GM19023 (cell line): ENCODE measurements at regions not wholly inside any gene's neighbourhood (a gene's known extent, or its start where the extent isn't known, plus 50 kb on each side); places are given as distances from the start of the nearest gene placed in this dataset.

Experiments used
- ATAC-seq: cut with Tn5 transposase; IDR thresholded peaks from one replicate; pipeline ENCODE4 v1.9.1; 2021; ENCODE audit warnings: mild to moderate bottlenecking, moderate library complexity; ENCODE audit not compliant: unreplicated experiment

- no peak for ATAC-seq
Measured at GRCh38 chr17:68182011-68182306, 65.9 kb upstream of the AMZ2 start.

- ATAC-seq = no peak
Measured at GRCh38 chr17:68182940-68183551, 64.8 kb upstream of the AMZ2 start.

- no peak for ATAC-seq
Measured at GRCh38 chr17:68184141-68184571, 63.7 kb upstream of the AMZ2 start.

GRCh38 chr17:68184816-68185436, 62.9 kb upstream of the AMZ2 start:
- ATAC-seq = peak; percentile 56

- ATAC-seq = no peak
Measured at GRCh38 chr17:68185820-68186219, 62.0 kb upstream of the AMZ2 start.

GRCh38 chr17:68190495-68190894, 57.3 kb upstream of the AMZ2 start:
- ATAC-seq = no peak

- ATAC-seq = no peak
Measured at GRCh38 chr17:68195667-68196393, 52.0 kb upstream of the AMZ2 start.

- no peak for ATAC-seq
Measured at GRCh38 chr17:68196394-68197090, 51.3 kb upstream of the AMZ2 start.

GRCh38 chr17:68197091-68197996, 50.5 kb upstream of the AMZ2 start:
- no peak for ATAC-seq

GRCh38 chr17:68197997-68198930, 49.6 kb upstream of the AMZ2 start:
- ATAC-seq = no peak
